HL-60 (cell line): ENCODE measurements at regions not wholly inside any gene's neighbourhood (a gene's known extent, or its start where the extent isn't known, plus 50 kb on each side); places are given as distances from the start of the nearest gene placed in this dataset.

Experiments
- GABPA ChIP-seq: IDR thresholded peaks from 2 replicates; pipeline ENCODE4 v1.6.1; 2012; ENCODE audit warnings: low read depth
- POLR2AphosphoS5 ChIP-seq: IDR thresholded peaks from 2 replicates; pipeline ENCODE4 v1.6.1; 2012; ENCODE audit warnings: low read depth
- SPI1 ChIP-seq: IDR thresholded peaks from 2 replicates; pipeline ENCODE4 v1.6.1; 2012; ENCODE audit warnings: low read depth, mild to moderate bottlenecking, borderline replicate concordance
- TF ChIP-seq, protein P1 (sequence below): IDR thresholded peaks from one replicate; pipeline ENCODE4 v1.5.1; 2011; ENCODE audit warnings: low read length, control low read depth, inconsistent platforms; ENCODE audit not compliant: insufficient read depth

DNA sequence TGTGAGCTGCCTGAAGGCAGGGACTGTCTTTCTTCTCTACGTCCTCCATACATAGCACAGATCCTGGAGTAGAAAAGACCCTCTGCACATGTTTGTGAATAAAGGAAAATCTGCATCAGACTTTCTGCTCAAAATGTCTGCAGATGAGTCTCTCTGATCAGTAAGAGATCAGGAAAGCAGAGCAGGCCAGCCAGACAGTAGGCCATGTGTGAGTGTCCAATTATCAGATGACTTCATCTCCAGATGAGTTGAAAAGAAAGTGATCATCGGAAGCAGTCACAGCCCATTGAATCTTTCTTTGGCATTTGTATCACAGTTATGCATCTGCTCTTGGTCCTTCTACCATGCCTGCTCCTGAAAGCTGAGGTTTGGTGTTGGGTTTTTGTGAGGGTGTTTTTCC lies 298.7 kb upstream of the NCAM1 start:
- TF ChIP-seq, protein P1, sequence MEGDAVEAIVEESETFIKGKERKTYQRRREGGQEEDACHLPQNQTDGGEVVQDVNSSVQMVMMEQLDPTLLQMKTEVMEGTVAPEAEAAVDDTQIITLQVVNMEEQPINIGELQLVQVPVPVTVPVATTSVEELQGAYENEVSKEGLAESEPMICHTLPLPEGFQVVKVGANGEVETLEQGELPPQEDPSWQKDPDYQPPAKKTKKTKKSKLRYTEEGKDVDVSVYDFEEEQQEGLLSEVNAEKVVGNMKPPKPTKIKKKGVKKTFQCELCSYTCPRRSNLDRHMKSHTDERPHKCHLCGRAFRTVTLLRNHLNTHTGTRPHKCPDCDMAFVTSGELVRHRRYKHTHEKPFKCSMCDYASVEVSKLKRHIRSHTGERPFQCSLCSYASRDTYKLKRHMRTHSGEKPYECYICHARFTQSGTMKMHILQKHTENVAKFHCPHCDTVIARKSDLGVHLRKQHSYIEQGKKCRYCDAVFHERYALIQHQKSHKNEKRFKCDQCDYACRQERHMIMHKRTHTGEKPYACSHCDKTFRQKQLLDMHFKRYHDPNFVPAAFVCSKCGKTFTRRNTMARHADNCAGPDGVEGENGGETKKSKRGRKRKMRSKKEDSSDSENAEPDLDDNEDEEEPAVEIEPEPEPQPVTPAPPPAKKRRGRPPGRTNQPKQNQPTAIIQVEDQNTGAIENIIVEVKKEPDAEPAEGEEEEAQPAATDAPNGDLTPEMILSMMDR, result no peak
- TF ChIP-seq SPI1 (no peak), POLR2AphosphoS5 (no peak), GABPA (no peak)
